ENCODE measurements at regions not wholly inside any gene's neighbourhood (a gene's known extent, or its start where the extent isn't known, plus 50 kb on each side); places are given as distances from the start of the nearest gene placed in this dataset.

DNA sequence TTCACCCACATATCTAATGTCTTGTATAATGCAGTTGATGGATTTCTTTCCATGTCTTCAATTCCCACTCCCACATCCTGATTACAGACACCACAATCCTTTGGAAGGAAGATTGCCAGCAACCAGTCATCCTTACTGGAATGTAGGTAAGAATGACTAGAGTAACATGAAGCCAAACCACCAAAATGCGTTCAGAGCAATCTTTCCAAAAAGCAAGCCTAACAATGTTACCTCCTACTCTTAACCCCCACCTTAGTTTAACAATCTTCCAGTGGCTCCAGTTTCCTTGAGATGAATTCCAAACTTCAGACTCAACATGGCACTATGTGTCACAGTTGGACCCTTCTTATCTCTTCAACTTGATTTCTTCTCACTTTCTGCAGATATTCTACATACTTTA is 685.6 kb downstream of the DOK5 start:
- intact Hi-C loops (cut with DNase I), result no loop called here
- 46% methylated on average over 1 of the region's 1 CpG for WGBS (ENCODE audit: insufficient coverage, low coverage, low lambda C conversion rate, missing lambda C conversion rate)

DNA sequence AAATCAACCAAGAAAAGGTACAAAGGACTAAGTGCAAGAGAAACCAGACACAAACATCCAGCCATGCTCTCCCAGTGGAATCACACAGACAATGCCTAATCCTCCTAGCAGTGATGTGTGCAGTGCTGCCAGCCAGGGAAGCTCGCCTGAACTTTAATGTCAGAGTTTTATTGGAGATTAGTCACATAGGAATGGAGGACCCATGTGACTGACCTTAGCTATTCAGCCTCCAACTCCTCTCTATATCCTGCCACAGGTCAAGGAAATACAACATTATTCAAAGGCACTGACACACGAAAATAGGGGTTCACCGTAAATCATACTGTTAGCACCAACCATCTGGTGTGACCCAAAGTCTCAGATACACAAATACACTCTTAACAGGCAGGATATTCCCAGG is 684.6 kb downstream of the DOK5 start:
- H3K36me3 ChIP-seq, result no peaks in the 10 kb centered on the region
- no peak for TF ChIP-seq POLR2A (IDR thresholded peaks at IDR 0.05)
- TF ChIP-seq, protein P1, sequence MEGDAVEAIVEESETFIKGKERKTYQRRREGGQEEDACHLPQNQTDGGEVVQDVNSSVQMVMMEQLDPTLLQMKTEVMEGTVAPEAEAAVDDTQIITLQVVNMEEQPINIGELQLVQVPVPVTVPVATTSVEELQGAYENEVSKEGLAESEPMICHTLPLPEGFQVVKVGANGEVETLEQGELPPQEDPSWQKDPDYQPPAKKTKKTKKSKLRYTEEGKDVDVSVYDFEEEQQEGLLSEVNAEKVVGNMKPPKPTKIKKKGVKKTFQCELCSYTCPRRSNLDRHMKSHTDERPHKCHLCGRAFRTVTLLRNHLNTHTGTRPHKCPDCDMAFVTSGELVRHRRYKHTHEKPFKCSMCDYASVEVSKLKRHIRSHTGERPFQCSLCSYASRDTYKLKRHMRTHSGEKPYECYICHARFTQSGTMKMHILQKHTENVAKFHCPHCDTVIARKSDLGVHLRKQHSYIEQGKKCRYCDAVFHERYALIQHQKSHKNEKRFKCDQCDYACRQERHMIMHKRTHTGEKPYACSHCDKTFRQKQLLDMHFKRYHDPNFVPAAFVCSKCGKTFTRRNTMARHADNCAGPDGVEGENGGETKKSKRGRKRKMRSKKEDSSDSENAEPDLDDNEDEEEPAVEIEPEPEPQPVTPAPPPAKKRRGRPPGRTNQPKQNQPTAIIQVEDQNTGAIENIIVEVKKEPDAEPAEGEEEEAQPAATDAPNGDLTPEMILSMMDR (IDR thresholded peaks at IDR 0.05), result no peak
- 22% methylated on average over 1 of the region's 3 CpGs for WGBS (ENCODE audit: insufficient coverage, low coverage, low lambda C conversion rate, missing lambda C conversion rate)
- no peak overlapping the region for H3K4me3 ChIP-seq
- no peaks in the 10 kb centered on the region for H3K27me3 ChIP-seq
- H3K27ac ChIP-seq, result no peak overlapping the region
- DNase-seq (no peak), ATAC-seq (no peak)
- intact Hi-C loops (cut with DNase I), result no loop called here
- H3K4me1 ChIP-seq, result no peaks in the 10 kb centered on the region
- H3K9me3 ChIP-seq, result no peaks in the 10 kb centered on the region

More for the DNA sequence above, 685.6 kb downstream of the DOK5 start:
- Histone ChIP-seq H3K4me3 (no peak overlapping the region), H3K4me1 (no peaks in the 10 kb centered on the region), H3K9me3 (no peaks in the 10 kb centered on the region), H3K27ac (no peak overlapping the region), H3K36me3 (no peaks in the 10 kb centered on the region), H3K27me3 (no peaks in the 10 kb centered on the region)
- ATAC-seq (no peak), DNase-seq (no peak)
- no peak for TF ChIP-seq POLR2A (IDR thresholded peaks at IDR 0.05)
- TF ChIP-seq, protein P1 (IDR thresholded peaks at IDR 0.05), result no peak

DNA sequence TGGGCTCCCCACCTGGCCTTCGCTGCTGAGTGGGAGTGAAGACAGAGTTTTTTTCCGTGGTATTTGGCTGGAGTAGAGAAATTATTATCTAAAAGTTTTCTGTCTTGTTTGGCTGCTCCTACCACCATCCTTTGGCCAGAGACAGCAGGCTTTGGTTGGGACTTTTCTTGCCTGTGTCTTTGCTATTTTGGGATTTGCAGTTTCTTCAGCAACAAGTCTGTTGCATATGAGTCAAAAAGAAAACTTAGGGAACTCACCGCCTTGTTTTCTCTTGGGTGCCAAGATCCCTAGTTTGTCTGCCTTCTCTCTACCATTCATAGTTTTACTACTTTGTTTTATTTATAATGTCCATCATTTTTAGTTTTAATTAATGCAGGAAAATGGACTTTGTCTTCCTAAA is 683.8 kb downstream of the DOK5 start:
- ATAC-seq (no peak), DNase-seq (no peak)
- Histone ChIP-seq H3K27me3 (no peaks in the 10 kb centered on the region), H3K4me1 (no peaks in the 10 kb centered on the region), H3K4me3 (no peak overlapping the region), H3K9me3 (no peaks in the 10 kb centered on the region), H3K27ac (no peak overlapping the region), H3K36me3 (no peaks in the 10 kb centered on the region)
- no peak for TF ChIP-seq POLR2A (IDR thresholded peaks at IDR 0.05)
- TF ChIP-seq, protein P1 (IDR thresholded peaks at IDR 0.05), result no peak
- intact Hi-C loops (cut with DNase I), result no loop called here
- WGBS (ENCODE audit: insufficient coverage, low coverage, low lambda C conversion rate, missing lambda C conversion rate), result 57% methylated on average over 3 of the region's 3 CpGs

DNA sequence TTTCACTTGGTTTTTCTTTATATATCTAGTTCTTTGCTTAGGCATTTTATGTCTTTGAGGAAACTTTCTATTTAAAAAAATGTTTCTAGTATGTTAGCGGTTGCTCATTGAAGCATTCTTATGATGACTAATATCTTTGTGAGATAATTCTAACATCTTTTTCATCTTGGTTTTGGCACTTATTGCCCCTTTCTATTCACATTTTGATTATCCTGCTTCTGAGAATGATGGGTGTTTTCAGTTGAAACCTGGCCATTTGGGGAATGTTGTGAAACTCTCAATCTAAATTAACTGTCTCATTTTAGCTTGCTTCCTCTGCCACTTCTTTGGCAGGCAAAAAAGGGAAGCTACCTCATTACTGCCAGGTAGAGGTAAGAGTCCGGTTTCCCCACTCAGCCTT is 683.1 kb downstream of the DOK5 start:
- H3K27ac ChIP-seq, result no peak overlapping the region
- no peaks in the 10 kb centered on the region for H3K4me1 ChIP-seq
- no peaks in the 10 kb centered on the region for H3K9me3 ChIP-seq
- no peak overlapping the region for H3K4me3 ChIP-seq
- no peaks in the 10 kb centered on the region for H3K36me3 ChIP-seq
- ATAC-seq (no peak), DNase-seq (no peak)
- intact Hi-C loops (cut with DNase I), result no loop called here
- TF ChIP-seq, protein P1 (IDR thresholded peaks at IDR 0.05), result no peak
- TF ChIP-seq POLR2A (IDR thresholded peaks at IDR 0.05), result no peak
- 81% methylated on average over 2 of the region's 2 CpGs for WGBS (ENCODE audit: insufficient coverage, low coverage, low lambda C conversion rate, missing lambda C conversion rate)
- no peaks in the 10 kb centered on the region for H3K27me3 ChIP-seq

DNA sequence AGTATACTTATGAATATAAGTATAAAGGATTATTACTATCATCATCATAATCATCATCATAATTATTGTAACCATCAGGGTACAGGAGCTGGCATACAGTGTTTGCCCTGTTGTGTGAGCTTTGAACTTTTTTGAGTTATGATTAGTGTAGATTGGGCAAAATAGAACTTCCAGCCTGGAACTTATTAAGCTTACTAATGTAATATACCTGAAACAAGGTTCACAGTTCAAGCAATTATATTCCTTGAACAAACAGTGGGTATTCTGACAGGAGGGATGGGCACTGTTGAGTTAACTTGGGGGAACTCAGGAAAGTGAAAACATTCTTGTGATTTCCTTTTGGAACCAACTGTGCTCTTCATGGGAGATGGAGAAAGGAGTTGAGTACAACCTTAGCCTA is 680.0 kb downstream of the DOK5 start:
- Histone ChIP-seq H3K4me3 (no peak overlapping the region), H3K27ac (no peak overlapping the region), H3K27me3 (no peaks in the 10 kb centered on the region), H3K9me3 (no peaks in the 10 kb centered on the region), H3K36me3 (no peaks in the 10 kb centered on the region), H3K4me1 (no peaks in the 10 kb centered on the region)
- intact Hi-C loops (cut with DNase I), result no loop called here
- DNase-seq (no peak), ATAC-seq (no peak)
- no peak for TF ChIP-seq POLR2A (IDR thresholded peaks at IDR 0.05)
- TF ChIP-seq, protein P1 (IDR thresholded peaks at IDR 0.05), result no peak
